GM12892 (cell line): ENCODE measurements at regions not wholly inside any gene's neighbourhood (a gene's known extent, or its start where the extent isn't known, plus 50 kb on each side); places are given as distances from the start of the nearest gene placed in this dataset.

Experiments
- DNase-seq: peaks from one replicate; pipeline ENCODE4 v3.0.0; 2011; ENCODE audit not compliant: insufficient read length
- FAIRE-seq: peaks from 2 replicates; lab custom pipeline; 2011; peaks lifted over from hg19 to GRCh38; lab: Jason Lieb, UNC
- POLR2A ChIP-seq: IDR thresholded peaks from 2 replicates; pipeline ENCODE4 v1.6.1; 2011; ENCODE audit warnings: low read depth, low read length, control low read depth
- POLR2AphosphoS5 ChIP-seq: IDR thresholded peaks from 2 replicates; pipeline ENCODE4 v1.6.1; 2011; ENCODE audit warnings: low read depth, low read length, control low read depth
- TAF1 ChIP-seq: IDR thresholded peaks from 2 replicates; pipeline ENCODE4 v1.6.1; 2011; ENCODE audit warnings: low read depth, mild to moderate bottlenecking, control low read depth, low read length, borderline replicate concordance

DNA sequence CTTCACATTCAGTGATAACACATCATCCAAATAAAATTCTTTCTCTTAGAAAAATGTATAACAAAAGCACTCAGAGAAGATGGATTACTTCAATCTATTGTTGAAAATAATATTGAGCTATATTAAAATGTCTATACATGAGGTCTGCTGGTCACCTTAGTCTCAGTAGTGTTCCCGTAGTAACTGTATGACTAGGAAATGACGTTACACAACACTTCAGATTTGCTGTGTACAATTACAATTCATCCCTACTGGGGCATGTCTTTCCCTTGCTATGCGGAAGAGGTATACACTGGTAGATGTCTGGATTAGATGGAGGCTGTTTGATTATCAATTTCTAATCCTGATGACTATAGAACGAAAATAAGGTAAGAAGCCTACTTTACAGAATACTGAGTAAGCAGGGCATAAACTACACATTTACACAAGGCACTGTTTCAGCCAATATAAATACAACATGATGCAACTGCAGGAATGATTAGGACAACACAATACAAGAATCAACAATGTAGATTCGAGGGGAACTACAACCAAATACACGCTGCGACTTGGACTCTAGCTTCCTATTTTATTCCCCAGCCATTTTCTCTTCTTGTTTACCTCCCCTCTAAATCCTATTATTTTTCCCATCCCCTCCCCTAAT is 982.5 kb upstream of the CDH8 start:
- no peak for FAIRE-seq
- no peak for TF ChIP-seq POLR2AphosphoS5
- no peak for TF ChIP-seq TAF1
- no peak for TF ChIP-seq POLR2A
- no peak for DNase-seq

DNA sequence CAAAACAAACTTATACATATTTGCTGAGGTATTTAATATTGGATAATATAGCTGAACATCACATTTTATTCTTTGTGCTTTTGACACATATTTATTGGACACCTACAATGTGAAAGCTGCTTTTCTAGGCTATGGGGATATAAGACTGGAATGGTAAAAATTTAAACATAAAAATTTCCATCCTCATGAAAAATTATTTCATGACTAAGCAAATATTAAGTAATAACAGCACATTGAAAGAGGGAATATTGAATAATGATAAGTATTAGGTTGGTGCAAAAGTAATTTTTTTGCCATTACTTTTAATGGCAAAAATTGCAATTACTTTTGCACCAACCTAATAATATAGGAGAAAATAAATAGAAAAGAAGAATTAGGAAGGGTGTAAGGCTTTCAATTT is 972.5 kb upstream of the CDH8 start:
- DNase-seq (no peak), FAIRE-seq (no peak)
- TF ChIP-seq POLR2A = no peak
- TF ChIP-seq POLR2AphosphoS5 = no peak
- no peak for TF ChIP-seq TAF1

DNA sequence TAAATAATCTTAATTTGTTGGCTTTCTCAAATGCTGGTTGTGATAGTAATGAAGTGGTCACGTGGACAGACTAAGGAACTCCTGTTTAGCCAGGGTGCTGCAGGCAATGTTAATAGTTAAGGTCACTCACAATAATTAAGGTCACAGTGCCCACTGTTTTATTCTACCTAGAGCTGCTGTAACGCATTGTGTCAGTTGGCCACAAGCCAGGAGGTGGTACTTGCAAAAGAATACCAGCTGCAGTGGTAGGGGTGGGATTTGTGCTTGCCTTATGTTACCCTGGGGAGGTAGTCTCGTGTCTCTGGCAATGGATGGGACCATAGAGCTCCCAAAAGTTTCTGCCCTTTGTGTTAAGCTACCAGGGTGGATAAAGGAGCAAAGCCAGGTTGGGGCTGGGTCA is 969.1 kb upstream of the CDH8 start:
- FAIRE-seq (no peak), DNase-seq (no peak)
- TF ChIP-seq TAF1 (no peak), POLR2A (no peak), POLR2AphosphoS5 (no peak)

DNA sequence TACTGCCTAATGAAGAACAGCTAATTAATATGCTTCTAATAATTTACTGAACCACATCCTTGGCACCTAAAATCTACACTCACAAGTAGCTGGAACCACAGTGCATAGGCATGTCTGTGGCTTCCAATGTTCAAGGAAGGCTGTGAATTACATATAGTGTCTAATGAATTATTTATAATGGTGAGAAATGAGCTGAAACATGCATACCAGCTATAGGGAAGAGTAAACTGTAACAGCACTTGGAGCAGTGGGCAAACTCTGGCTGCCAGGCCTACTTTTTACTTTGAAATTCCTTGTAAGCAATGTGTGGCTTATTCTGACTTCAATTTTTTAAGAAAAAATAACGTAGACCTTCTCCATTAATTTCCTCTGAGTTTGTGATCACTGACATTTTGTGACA is 953.2 kb upstream of the CDH8 start:
- DNase-seq (no peak), FAIRE-seq (no peak)
- TF ChIP-seq TAF1 (no peak), POLR2A (no peak)

DNA sequence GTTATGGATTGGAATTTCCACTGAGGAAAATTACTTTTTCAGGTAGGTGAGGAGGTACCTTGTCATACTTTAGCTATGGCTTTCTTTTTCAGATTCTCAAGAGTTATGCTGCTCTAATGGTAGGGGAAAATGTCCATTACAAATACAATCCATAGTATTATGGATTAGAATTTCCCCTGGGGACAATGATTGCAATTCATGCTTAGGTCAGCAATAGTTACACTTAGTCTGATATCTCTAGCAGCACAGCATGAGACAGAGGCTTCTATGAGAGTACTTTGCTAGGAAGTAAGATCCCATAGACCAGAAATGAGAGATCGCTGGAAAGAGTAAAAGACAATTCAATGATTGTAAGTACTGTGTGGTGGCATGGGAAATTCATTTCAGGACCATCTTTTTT is 949.5 kb upstream of the CDH8 start:
- DNase-seq = no peak
- FAIRE-seq = no peak
- TF ChIP-seq POLR2AphosphoS5 = no peak
- no peak for TF ChIP-seq POLR2A
- TF ChIP-seq TAF1 = no peak

DNA sequence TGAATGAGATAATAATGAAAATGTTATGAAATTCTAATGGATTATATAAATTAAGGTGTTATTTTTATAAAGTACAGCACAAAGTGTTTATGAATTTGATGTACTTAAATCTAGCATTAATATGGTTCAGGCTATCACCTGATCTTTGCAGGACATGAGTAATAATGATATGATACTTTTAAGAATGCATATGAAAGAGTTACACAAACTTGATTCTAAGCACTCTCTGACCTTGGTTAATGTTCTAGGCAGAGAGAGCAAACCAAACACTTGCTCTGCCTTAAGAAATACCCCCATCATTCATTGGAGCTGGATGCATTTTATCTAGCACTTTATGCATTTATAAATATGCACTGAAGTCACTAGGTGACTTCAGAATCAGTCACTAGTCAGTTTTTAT is 942.2 kb upstream of the CDH8 start:
- no peak for DNase-seq
- FAIRE-seq = no peak
- TF ChIP-seq POLR2AphosphoS5 = no peak

DNA sequence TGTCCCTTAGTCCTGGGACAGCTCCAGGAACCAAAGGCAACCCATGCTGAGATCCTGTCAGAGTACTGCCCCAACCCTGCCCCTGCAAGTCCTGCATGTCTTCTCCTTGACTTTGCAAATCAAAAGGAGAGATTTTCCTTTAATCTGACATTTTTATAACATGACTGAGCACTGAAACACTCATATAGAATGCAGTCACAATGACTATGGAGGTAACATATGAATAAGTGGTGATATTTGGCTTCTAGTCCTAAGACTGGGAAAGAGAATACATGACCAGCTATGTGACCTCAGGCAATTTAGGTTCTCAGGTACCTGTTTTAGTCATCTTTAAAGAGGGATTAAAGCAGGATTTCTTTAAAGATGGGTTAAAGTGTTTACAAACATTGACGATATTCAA is 941.6 kb upstream of the CDH8 start:
- FAIRE-seq (no peak), DNase-seq (no peak)
- TF ChIP-seq POLR2A (no peak), POLR2AphosphoS5 (no peak), TAF1 (no peak)

DNA sequence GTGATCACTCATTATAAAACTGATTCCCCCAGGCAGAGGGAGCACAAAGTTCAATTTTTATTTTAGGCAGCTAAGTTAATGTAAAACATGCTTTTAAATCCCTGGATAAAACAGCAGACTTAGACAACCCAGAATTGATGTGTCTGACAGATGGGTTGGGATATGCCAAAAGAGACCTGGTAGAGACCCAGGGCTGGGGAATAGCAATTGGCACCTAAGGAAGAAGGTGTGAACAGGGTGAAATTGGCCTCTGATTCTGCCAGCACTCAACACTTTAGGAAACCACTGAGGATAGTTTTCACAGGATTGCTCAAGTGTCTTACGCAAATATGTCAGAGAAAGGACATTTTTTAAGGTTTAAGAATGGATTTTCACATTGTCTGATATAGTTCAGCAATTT is 938.2 kb upstream of the CDH8 start:
- FAIRE-seq (no peak), DNase-seq (no peak)
- TF ChIP-seq POLR2A (no peak), TAF1 (no peak), POLR2AphosphoS5 (no peak)

DNA sequence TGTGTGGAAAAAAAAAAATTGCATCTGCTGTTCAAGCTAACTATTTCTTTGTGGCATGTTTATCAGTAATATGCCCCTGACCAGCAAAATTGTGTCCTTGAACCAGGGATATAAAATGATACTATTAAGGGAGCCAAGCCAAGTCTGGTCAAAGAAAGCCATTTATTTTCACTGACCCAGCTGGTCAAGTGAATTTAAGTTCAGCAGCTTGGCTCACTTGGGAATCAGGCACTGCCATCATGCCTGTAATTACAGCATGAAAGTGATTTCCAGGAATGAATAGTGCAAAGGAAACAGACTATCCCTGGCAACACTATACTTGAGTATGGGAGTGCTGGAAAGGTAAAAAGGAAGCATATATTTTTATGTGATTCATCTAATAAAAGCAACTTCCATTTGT is 934.6 kb upstream of the CDH8 start:
- DNase-seq = no peak
- no peak for TF ChIP-seq POLR2AphosphoS5
- no peak for TF ChIP-seq POLR2A
- no peak for TF ChIP-seq TAF1
- FAIRE-seq = no peak

DNA sequence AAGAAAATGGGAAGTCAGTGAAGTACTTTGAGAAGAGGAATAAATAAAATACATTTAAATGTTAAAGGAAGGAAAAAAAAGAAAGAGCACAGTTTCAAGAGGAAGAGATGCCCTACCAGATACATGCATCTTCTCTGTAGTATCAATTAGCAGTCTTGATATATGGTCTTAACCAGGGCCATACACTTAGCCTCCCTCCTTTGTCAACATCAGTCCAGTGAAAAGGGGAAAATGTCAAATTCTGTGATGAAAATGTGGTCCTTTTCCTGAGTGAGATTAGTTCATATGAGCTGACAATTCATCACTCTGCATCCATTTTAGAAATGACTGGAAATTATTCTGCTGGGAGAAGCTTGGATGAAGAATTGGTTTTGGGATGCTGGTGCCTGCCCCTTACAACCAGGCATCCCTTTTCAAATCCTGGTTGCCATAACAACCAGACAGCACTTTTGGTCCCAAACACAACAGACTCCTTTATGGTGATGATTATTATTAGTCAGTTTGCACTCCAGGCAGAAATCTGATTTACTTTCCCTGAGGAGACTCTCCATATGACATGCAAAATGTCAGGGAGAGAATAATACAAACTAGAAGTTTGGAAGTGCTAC is 933.6 kb upstream of the CDH8 start:
- no peak for TF ChIP-seq POLR2AphosphoS5
- TF ChIP-seq TAF1 = no peak
- TF ChIP-seq POLR2A = no peak
- FAIRE-seq (no peak), DNase-seq (no peak)

DNA sequence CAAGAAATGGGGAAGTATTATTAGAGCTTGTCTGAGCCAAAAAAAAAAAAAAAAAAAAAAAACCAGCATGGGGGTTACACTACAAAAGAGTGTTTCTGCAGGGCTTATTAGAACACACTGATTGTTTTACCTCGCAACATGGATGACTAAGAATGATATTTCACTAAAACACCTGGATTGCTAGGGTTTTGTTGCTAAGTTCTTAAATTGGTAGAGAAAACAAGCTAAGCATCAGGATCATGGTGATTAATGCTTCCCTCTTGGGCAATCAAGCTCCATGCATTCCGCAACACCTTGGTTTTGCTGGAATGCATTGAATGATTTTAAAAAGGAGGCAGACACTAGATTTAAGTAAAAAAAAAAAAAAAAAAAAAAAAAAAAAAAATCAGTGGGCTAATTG is 931.4 kb upstream of the CDH8 start:
- TF ChIP-seq POLR2A (no peak), TAF1 (no peak), POLR2AphosphoS5 (no peak)
- no peak for FAIRE-seq
- no peak for DNase-seq

DNA sequence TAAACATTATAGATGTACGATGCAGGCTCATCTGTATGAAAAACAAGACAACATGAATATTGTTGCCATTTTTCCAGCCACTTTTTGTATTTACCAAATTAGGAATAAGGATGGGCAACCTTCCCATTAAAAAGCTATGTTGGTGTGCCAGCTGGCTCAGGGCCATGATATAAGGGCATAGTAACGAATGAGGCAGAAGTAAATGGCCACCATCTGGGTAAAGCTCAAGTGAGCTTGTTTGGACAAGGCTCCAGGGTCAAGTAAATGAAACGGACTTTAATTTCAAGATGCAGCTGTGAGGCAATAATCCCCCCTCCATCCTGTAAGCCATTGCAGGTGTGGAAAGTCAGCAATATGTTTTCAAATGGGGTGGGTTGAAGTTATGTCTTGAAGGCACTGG is 930.9 kb upstream of the CDH8 start:
- no peak for DNase-seq
- FAIRE-seq = no peak
- TF ChIP-seq POLR2A = no peak
- no peak for TF ChIP-seq TAF1
- TF ChIP-seq POLR2AphosphoS5 = no peak

DNA sequence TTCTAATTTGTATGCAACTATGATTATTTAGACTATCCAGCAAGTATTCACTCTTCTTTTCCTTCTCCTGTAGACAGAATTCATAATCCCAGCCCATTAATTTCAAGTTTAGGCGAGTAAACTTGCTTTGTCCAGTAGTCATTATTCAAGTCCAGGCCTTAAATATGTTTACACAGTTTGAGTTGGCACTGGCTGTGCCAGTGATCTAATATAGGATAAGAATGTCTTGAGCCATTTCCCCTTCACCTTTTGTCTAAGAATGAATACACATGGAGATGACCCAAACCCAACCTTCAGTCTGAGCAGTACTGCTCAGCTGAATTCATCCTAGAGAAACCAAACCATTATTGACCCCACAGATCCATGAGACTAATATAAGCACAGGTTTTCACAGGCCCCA is 930.4 kb upstream of the CDH8 start:
- FAIRE-seq (no peak), DNase-seq (no peak)
- no peak for TF ChIP-seq TAF1
- no peak for TF ChIP-seq POLR2A
- TF ChIP-seq POLR2AphosphoS5 = no peak

DNA sequence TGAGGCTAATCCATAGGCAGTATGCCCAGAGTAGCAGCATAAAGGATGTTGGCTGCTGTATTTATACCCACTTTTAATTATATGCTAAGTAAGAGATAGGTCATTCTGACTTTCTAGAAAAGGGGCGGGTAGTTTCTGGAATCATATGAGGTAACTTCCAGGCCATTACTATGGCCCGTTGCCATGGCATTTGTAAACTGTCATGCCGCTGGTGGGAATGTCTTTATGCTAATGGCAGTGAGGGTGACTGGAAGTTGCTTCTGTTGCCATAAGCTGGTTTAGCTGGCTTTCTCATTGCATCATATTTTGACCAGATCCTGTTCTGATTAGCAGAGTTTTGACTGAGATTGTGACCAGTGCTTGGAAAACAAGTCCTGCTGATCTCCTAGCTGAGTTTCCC is 929.6 kb upstream of the CDH8 start:
- DNase-seq (no peak), FAIRE-seq (no peak)
- no peak for TF ChIP-seq POLR2AphosphoS5
